Right atrium auricular region (tissue), 2 donors: ENCODE measurements at regions not wholly inside any gene's neighbourhood (a gene's known extent, or its start where the extent isn't known, plus 50 kb on each side); places are given as distances from the start of the nearest gene placed in this dataset.
"Not testable (repeated sequence)": the region's sequence is repeated elsewhere in the genome, so short reads cannot be mapped to it uniquely, and the experiment has no call there.

ENCODE experiments used
- DNase-seq: peaks from one replicate; pipeline ENCODE4 v3.0.0-alpha.2; 2019; ENCODE audit warnings: low spot score
- H3K27ac ChIP-seq, 2 donors: fragments of 200-600 bp; sonication (generic); 1 replicate in 1 of 2; 2 replicates in 1 of 2; pipeline ENCODE4 v1.5.1; 2016 to 2019
- H3K27me3 ChIP-seq, 2 donors: fragments of 200-600 bp; sonication (generic); one replicate each; pipeline versions ENCODE4 v1.5.1 to v1.6.0; 2017 to 2019
- H3K36me3 ChIP-seq: fragments of 200-600 bp; sonication (generic); one replicate; pipeline ENCODE4 v1.5.1; 2016
- H3K4me1 ChIP-seq, 2 donors: fragments of 200-600 bp; sonication (generic); one replicate each; pipeline versions ENCODE4 v1.5.1 to v1.6.0; 2017 to 2019
- H3K4me3 ChIP-seq, 2 donors: fragments of 200-600 bp; sonication (generic); 1 replicate in 1 of 2; 2 replicates in 1 of 2; pipeline ENCODE4 v1.5.1; 2017 to 2019; ENCODE audit warnings: mild to moderate bottlenecking in 1 of 2, moderate library complexity in 1 of 2
- H3K9me3 ChIP-seq, 2 donors: fragments of 200-600 bp; sonication (generic); one replicate each; pipeline ENCODE4 v1.5.1; 2019
- TF ChIP-seq, protein P1 (sequence below), 2 donors: fragments of 200-600 bp; sonication (generic); IDR thresholded peaks; one replicate each; pipeline ENCODE4 v1.5.1; 2019; ENCODE audit warnings: antibody characterized with exemption in 2 of 2

DNA sequence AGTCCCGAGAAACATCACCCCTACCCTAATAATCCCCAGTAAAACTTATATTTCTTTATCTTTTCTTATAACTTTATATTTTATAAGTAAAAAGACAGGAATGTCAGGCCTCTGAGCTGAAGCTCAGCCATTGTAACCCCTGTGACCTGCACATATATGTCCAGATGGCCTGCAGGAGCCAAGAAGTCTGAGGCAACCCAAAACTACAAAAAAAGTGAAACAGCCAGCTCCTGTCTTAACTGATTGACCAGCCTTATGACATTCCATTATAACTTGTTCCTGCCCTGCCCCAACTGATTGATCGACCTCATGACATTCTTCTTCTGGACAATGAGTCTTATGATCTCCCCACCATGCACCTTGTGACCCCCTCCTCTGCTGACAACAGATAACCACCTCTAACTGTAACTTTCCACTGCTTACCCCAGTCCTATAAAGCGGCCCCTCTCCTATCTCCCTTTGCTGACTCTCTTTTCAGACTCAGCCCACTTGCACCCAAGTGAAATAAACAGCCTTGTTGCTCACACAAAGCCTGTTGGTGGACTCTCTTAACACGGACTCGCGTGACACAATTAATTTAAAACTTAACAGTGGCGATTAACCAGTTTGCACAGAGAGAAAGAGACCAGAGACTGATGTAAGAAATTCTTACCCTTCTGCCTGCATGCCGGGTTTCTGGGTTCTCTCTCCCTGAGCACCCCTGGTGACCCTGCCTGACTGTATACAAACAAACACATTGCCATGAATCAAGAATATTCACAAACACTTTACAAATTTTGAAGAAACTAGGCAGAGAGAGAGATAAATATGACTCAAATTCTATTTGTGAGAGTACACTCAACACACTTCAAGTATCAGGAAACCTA lies 1109.2 kb upstream of the TMEM132C start:
- H3K9me3 ChIP-seq, H3K27me3 ChIP-seq, DNase-seq: not testable (repeated sequence)

DNA sequence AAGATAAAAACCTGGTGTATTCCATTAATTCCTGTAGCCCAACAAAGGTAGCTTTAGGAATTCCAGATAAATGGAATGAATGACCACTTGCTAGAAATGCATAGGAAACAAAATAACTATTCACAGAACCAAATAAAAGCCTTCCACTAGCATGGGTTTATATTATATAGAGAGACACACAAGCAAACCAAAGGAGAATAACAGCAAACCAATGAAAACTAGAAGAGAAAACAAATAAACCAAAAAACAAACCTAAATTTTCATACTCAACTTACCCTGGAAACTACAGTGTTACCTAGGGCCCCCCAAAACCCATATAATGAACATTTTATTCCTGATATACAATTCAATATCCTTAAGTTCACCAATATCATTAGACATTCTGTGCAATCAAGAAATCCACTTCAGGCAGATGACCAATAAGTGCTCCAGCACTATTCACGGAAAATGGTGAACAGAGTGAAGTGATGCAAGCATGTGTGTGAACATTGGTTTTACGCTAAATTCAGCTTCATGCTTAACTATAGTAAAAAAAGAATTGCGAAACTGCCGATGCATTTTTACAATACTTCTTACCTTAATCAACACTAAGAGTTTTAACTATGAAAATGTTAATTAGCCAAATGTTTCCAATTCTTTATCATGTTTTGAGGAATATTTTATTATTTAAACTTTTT lies 1108.4 kb upstream of the TMEM132C start:
- no peaks in the 10 kb centered on the region for H3K36me3 ChIP-seq
- TF ChIP-seq, protein P1, sequence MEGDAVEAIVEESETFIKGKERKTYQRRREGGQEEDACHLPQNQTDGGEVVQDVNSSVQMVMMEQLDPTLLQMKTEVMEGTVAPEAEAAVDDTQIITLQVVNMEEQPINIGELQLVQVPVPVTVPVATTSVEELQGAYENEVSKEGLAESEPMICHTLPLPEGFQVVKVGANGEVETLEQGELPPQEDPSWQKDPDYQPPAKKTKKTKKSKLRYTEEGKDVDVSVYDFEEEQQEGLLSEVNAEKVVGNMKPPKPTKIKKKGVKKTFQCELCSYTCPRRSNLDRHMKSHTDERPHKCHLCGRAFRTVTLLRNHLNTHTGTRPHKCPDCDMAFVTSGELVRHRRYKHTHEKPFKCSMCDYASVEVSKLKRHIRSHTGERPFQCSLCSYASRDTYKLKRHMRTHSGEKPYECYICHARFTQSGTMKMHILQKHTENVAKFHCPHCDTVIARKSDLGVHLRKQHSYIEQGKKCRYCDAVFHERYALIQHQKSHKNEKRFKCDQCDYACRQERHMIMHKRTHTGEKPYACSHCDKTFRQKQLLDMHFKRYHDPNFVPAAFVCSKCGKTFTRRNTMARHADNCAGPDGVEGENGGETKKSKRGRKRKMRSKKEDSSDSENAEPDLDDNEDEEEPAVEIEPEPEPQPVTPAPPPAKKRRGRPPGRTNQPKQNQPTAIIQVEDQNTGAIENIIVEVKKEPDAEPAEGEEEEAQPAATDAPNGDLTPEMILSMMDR (IDR thresholded peaks at IDR 0.05) = no peak
- H3K27me3 ChIP-seq = no peaks in the 10 kb centered on the region
- no peaks in the 10 kb centered on the region for H3K9me3 ChIP-seq
- DNase-seq = no peak
- H3K27ac ChIP-seq = no peak overlapping the region
- no peaks in the 10 kb centered on the region for H3K4me1 ChIP-seq
- H3K4me3 ChIP-seq = no peak overlapping the region

More for the DNA sequence above, 1109.2 kb upstream of the TMEM132C start:
- H3K4me3 ChIP-seq, H3K27ac ChIP-seq, H3K36me3 ChIP-seq, H3K4me1 ChIP-seq: not testable (repeated sequence)

DNA sequence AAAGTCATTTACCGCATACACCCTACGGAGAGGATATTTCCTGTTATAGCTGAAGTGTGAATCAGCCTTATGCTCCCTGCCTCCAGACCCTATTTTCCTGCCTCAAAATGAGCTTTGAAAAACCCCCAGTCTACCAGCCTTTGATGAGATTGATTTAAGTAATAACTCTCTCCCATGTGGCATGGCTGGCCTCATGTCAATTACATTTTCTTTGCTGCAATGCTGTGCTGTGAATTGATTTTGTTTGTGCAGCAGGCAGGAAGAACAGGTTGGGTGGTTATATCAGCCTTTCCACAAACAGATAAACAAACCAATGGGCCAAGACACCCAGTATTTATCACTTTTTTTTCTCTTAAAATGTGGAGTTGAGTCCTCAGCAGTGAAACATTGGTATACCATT lies 1105.5 kb upstream of the TMEM132C start:
- DNase-seq = no peak
- Histone ChIP-seq H3K4me1 (no peaks in the 10 kb centered on the region), H3K36me3 (no peaks in the 10 kb centered on the region), H3K9me3 (no peaks in the 10 kb centered on the region), H3K27me3 (no peaks in the 10 kb centered on the region), H3K27ac (no peak overlapping the region), H3K4me3 (no peak overlapping the region)
- TF ChIP-seq, protein P1 (IDR thresholded peaks at IDR 0.05) = no peak

DNA sequence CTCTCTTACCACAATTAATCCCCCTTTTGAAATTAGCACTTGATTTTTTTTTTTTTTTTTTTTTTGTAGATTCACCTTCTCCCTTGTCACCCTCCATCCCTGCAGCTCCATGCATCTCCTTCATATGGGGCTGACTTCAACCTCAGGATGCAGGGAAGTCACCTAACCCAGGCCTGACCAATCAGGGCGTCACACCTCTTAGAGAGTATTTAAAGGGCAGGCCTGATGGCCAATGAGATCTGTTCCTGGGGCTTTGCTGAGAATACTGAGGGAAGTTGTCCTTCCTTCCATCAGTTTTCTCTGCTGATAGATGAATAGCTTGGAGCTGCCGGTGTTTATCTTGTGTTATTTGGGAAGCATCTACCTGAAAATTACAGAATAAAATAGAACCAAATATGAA lies 1104.7 kb upstream of the TMEM132C start:
- H3K36me3 ChIP-seq = no peaks in the 10 kb centered on the region
- H3K4me3 ChIP-seq = no peak overlapping the region
- no peaks in the 10 kb centered on the region for H3K9me3 ChIP-seq
- H3K27me3 ChIP-seq = no peaks in the 10 kb centered on the region
- no peak overlapping the region for H3K27ac ChIP-seq
- no peaks in the 10 kb centered on the region for H3K4me1 ChIP-seq
- TF ChIP-seq, protein P1 (IDR thresholded peaks at IDR 0.05) = no peak
- DNase-seq = no peak

DNA sequence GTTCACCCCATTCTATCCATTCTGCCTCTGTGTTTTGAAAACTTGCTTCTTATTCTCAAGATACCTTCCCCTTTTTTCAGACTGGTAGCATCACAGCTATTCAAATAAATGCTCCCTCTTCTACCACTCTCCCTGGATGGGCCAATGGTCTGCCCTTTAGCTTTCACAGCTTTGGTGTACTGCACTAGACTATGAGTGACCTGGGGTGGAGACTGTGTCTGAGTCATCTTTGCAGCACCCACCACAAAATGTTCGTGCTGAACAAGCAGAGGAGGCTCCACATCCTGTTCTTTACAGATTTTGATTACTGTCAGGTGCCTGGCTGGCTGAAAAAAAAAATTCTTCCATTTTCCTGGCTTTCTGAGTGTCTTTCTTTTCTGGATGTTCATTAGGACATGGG lies 1104.1 kb upstream of the TMEM132C start:
- no peak overlapping the region for H3K4me3 ChIP-seq
- H3K27me3 ChIP-seq = no peaks in the 10 kb centered on the region
- TF ChIP-seq, protein P1 (IDR thresholded peaks at IDR 0.05) = no peak
- no peaks in the 10 kb centered on the region for H3K4me1 ChIP-seq
- H3K27ac ChIP-seq = no peak overlapping the region
- no peak for DNase-seq
- no peaks in the 10 kb centered on the region for H3K36me3 ChIP-seq
- H3K9me3 ChIP-seq = no peaks in the 10 kb centered on the region

DNA sequence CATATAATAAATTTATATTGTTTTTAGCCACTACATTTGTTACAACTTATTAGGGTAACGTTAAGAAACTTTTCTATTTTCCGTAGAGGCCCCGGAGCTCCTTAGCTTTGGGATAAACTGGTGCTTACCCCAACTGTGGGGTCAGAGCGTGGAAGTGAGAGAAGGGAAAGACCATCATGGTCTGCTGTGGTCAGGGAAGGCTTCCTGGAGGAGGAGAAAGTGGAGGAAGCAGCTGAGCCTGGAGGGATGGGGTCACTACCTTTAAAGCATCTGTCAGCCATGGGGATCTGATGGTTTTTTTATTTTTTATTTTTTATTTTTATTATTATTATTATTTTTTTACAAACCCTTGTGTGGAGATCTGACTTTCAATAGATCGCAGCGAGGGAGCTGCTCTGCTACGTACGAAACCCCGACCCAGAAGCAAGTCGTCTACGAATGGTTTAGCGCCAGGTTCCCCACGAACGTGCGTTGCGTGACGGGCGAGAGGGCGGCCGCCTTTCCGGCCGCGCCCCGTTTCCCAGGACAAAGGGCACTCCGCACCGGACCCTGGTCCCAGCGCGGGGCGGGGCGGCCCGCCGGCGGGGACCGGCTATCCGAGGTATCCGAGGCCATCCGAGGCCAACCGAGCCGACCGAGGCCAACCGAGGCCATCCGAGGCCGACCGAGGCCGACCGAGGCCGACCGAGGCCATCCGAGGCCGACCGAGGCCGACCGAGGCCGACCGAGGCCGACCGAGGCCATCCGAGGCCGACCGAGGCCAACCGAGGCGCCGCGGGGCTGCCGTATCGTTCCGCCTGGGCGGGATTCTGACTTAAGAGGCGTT lies 1101.2 kb upstream of the TMEM132C start:
- TF ChIP-seq, protein P1 (IDR thresholded peaks at IDR 0.05) = no peak
- H3K9me3 ChIP-seq = no peaks in the 10 kb centered on the region
- H3K4me3 ChIP-seq = peak overlapping the region; percentile 46 to 55
- no peaks in the 10 kb centered on the region for H3K36me3 ChIP-seq
- DNase-seq = peak; percentile 84
- H3K27me3 ChIP-seq = no peaks in the 10 kb centered on the region
- peak overlapping the region; percentile 78 to 79 for H3K27ac ChIP-seq
- H3K4me1 ChIP-seq = no peaks in the 10 kb centered on the region
